ENCODE measurements at regions not wholly inside any gene's neighbourhood (a gene's known extent, or its start where the extent isn't known, plus 50 kb on each side); places are given as distances from the start of the nearest gene placed in this dataset.

GRCh38 chr10:10780746-10781145 lies 236.9 kb upstream of the CELF2 start:
- Mint-ChIP-seq H3K4me1 (ENCODE audit: low read depth) (no peaks in the 10 kb centered on the region), H3K27me3 (peaks cover 34% of the 10 kb centered on the region), H3K9me3 (ENCODE audit: low read depth) (peaks cover 7% of the 10 kb centered on the region), H3K4me3 (ENCODE audit: low read depth) (no peak overlapping the region), H3K27ac (no peak overlapping the region), H3K36me3 (ENCODE audit: insufficient read depth) (no peaks in the 10 kb centered on the region)
- DNase-seq (ENCODE audit: low spot score, unreplicated experiment) = no peak
- TF ChIP-seq, protein P1, sequence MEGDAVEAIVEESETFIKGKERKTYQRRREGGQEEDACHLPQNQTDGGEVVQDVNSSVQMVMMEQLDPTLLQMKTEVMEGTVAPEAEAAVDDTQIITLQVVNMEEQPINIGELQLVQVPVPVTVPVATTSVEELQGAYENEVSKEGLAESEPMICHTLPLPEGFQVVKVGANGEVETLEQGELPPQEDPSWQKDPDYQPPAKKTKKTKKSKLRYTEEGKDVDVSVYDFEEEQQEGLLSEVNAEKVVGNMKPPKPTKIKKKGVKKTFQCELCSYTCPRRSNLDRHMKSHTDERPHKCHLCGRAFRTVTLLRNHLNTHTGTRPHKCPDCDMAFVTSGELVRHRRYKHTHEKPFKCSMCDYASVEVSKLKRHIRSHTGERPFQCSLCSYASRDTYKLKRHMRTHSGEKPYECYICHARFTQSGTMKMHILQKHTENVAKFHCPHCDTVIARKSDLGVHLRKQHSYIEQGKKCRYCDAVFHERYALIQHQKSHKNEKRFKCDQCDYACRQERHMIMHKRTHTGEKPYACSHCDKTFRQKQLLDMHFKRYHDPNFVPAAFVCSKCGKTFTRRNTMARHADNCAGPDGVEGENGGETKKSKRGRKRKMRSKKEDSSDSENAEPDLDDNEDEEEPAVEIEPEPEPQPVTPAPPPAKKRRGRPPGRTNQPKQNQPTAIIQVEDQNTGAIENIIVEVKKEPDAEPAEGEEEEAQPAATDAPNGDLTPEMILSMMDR (IDR thresholded peaks at IDR 0.05; ENCODE audit: unreplicated experiment) = no peak

GRCh38 chr10:10782603-10783002 lies 235.1 kb upstream of the CELF2 start:
- Mint-ChIP-seq H3K9me3 (ENCODE audit: low read depth) (peaks cover 7% of the 10 kb centered on the region), H3K27me3 (peaks cover 23% of the 10 kb centered on the region), H3K36me3 (ENCODE audit: insufficient read depth) (no peaks in the 10 kb centered on the region), H3K4me1 (ENCODE audit: low read depth) (no peaks in the 10 kb centered on the region), H3K4me3 (ENCODE audit: low read depth) (no peak overlapping the region), H3K27ac (no peak overlapping the region)
- no peak for DNase-seq (ENCODE audit: low spot score, unreplicated experiment)
- TF ChIP-seq, protein P1 (IDR thresholded peaks at IDR 0.05; ENCODE audit: unreplicated experiment) = no peak

- no peak for DNase-seq (ENCODE audit: low spot score, unreplicated experiment)
- Mint-ChIP-seq H3K9me3 (ENCODE audit: low read depth) (peaks cover 7% of the 10 kb centered on the region), H3K4me1 (ENCODE audit: low read depth) (no peaks in the 10 kb centered on the region), H3K36me3 (ENCODE audit: insufficient read depth) (no peaks in the 10 kb centered on the region), H3K27me3 (peaks cover 22% of the 10 kb centered on the region), H3K4me3 (ENCODE audit: low read depth) (no peak overlapping the region), H3K27ac (no peak overlapping the region)
- TF ChIP-seq, protein P1 (IDR thresholded peaks at IDR 0.05; ENCODE audit: unreplicated experiment) = no peak
Observed at GRCh38 chr10:10785627-10786026, 232.0 kb upstream of the CELF2 start.

DNA sequence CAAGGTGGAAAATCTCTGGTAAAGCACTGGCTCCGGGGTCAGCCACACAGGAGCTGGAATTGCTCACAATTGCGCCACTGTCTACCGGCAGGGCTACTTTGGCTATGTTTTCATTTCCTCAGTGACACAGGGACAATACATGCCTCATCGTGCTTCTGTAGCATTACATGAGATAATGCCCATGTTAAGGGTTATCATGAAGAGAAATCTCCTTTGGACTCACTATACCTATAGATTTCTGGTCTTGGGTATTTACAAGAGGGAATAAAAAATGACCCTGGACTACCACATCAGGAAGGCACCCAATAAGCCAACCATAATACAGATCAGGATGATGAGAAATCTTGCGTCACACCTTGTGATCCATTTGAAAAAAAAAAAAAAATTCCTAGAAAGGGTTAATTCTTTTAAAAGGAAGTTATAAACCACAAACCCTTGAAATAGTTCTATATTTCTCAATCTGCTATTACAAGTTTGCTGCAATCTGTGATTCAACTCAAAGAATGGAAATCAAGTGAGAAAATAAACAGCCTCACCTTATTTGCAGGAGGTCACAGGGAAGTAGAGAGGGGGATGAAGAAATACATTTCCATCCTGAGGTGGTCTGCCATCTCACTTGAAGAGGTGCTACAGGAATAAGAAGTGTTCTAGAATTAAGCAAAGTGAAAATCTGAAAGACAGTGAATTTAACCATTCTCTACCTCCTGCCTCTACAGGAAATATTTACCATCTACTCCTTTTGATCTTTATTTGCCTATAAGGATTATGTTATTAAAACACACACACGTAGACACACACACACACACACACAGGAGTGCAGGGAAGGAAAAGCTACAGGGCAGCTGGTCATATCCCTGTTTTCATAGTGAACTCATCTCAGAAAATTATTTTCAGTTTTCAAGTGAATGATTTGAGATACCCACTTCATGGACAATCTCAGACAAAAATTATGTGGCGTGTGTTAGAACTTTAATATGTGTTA lies 231.3 kb upstream of the CELF2 start:
- H3K27ac Mint-ChIP-seq = no peak overlapping the region

GRCh38 chr10:10787586-10787985 lies 230.1 kb upstream of the CELF2 start:
- TF ChIP-seq, protein P1 (IDR thresholded peaks at IDR 0.05; ENCODE audit: unreplicated experiment) = no peak
- Mint-ChIP-seq H3K9me3 (ENCODE audit: low read depth) (peaks cover 7% of the 10 kb centered on the region), H3K4me1 (ENCODE audit: low read depth) (peaks cover 4% of the 10 kb centered on the region), H3K36me3 (ENCODE audit: insufficient read depth) (no peaks in the 10 kb centered on the region), H3K27ac (no peak overlapping the region), H3K27me3 (peaks cover 38% of the 10 kb centered on the region), H3K4me3 (ENCODE audit: low read depth) (no peak overlapping the region)
- no peak for DNase-seq (ENCODE audit: low spot score, unreplicated experiment)

More for the DNA sequence above, 231.3 kb upstream of the CELF2 start:
- Mint-ChIP-seq H3K27me3 (peaks cover 27% of the 10 kb centered on the region), H3K36me3 (ENCODE audit: insufficient read depth) (no peaks in the 10 kb centered on the region), H3K4me3 (ENCODE audit: low read depth) (no peak overlapping the region), H3K4me1 (ENCODE audit: low read depth) (no peaks in the 10 kb centered on the region), H3K9me3 (ENCODE audit: low read depth) (peaks cover 7% of the 10 kb centered on the region)
- TF ChIP-seq, protein P1 (IDR thresholded peaks at IDR 0.05; ENCODE audit: unreplicated experiment) = no peak
- DNase-seq (ENCODE audit: low spot score, unreplicated experiment) = no peak

Measured in progenitor cell of endocrine pancreas (in vitro differentiated cells).